CD8-positive, alpha-beta memory T cell (primary cell): ENCODE measurements at regions not wholly inside any gene's neighbourhood (a gene's known extent, or its start where the extent isn't known, plus 50 kb on each side); places are given as distances from the start of the nearest gene placed in this dataset.
"Not testable (repeated sequence)": the region's sequence is repeated elsewhere in the genome, so short reads cannot be mapped to it uniquely, and the experiment has no call there.

Experiments used
- CTCF ChIA-PET: fragments of 350-600 bp; sonication (Branson Sonifier 250); formaldehyde crosslinking; loops from one replicate; lab custom pipeline; 2021; ENCODE audit warnings: antibody characterized with exemption; lab: Charles Lee
- POLR2A ChIA-PET: fragments of 350-600 bp; sonication (Branson Sonifier 250); formaldehyde crosslinking; loops from one replicate; lab custom pipeline; 2021; ENCODE audit warnings: antibody characterized with exemption; lab: Charles Lee
- DNase-seq, 5 donors: peaks; one replicate each; pipeline versions ENCODE4 v3.0.0 to v3.0.0-alpha.2; 2020 to 2022; ENCODE audit warnings: mixed read lengths in 1 of 5
- H3K27ac ChIP-seq: one replicate; pipeline ENCODE4 v1.7.0; 2013; ENCODE audit warnings: low read depth, mild to moderate bottlenecking, low read length, moderate library complexity
- H3K27me3 ChIP-seq: 2 replicates; pipeline ENCODE4 v1.7.0; 2013; ENCODE audit warnings: low read length, mild to moderate bottlenecking; ENCODE audit not compliant: insufficient read depth, poor library complexity, severe bottlenecking
- H3K36me3 ChIP-seq: 2 replicates; pipeline ENCODE4 v1.7.0; 2013; ENCODE audit warnings: mild to moderate bottlenecking, low read length, moderate library complexity; ENCODE audit not compliant: insufficient read depth
- H3K4me1 ChIP-seq: 2 replicates; pipeline ENCODE4 v1.7.0; 2013; ENCODE audit warnings: mild to moderate bottlenecking, low read length, moderate library complexity; ENCODE audit not compliant: insufficient read depth
- H3K4me3 ChIP-seq: 2 replicates; pipeline ENCODE4 v1.7.0; 2013; ENCODE audit warnings: mild to moderate bottlenecking, low read length
- H3K9me3 ChIP-seq: 2 replicates; pipeline ENCODE4 v1.7.0; 2013; ENCODE audit warnings: mild to moderate bottlenecking, low read length
- H3K27ac Mint-ChIP-seq, 8 donors: one replicate each; pipeline ENCODE4 v1.8.0; 2020 to 2021; ENCODE audit warnings: mixed read lengths in 8 of 8, mild to moderate bottlenecking in 6 of 8, inconsistent platforms in 3 of 8, moderate library complexity in 3 of 8
- H3K27me3 Mint-ChIP-seq, 2 donors: one replicate each; pipeline ENCODE4 v1.8.0; 2020 to 2021; ENCODE audit warnings: mixed read lengths in 2 of 2, mild to moderate bottlenecking in 1 of 2, moderate library complexity in 1 of 2
- H3K36me3 Mint-ChIP-seq, 3 donors: one replicate each; pipeline ENCODE4 v1.8.0; 2020 to 2021; ENCODE audit warnings: mixed read lengths in 3 of 3, inconsistent platforms in 1 of 3, mild to moderate bottlenecking in 1 of 3
- H3K4me1 Mint-ChIP-seq, 3 donors: one replicate each; pipeline ENCODE4 v1.8.0; 2020 to 2021; ENCODE audit warnings: mixed read lengths in 3 of 3, inconsistent platforms in 1 of 3, mild to moderate bottlenecking in 1 of 3
- H3K4me3 Mint-ChIP-seq, 7 donors: one replicate each; pipeline ENCODE4 v1.8.0; 2020 to 2021; ENCODE audit warnings: mixed read lengths in 7 of 7, mild to moderate bottlenecking in 6 of 7, moderate library complexity in 4 of 7, inconsistent platforms in 2 of 7
- H3K9me3 Mint-ChIP-seq, 5 donors: one replicate each; pipeline ENCODE4 v1.8.0; 2020 to 2022; ENCODE audit warnings: mixed read lengths in 5 of 5, mild to moderate bottlenecking in 3 of 5, moderate library complexity in 2 of 5, inconsistent platforms in 1 of 5

DNA sequence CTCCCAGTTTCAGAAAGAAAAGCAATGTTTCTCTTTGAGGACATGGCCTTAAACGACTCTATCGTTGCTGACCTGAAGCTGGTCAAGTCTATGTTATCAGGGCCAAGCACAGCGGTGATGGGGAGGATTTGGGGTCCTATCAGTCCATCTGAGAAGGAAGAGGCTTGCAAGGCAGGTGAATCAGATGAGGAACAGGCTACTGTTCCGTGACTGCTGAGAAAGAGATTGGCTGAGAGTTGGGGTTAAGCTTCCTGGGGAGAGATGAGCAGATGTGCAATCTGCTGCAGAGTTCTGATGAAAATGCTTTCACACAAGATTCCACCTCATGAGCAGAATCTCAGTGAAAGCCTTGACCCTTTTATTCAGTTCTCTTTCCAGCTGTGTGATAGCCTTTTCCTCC is 168.3 kb upstream of the STMND1 start:
- peaks cover 5 to 49% of the 10 kb centered on the region in 2 donors for H3K27me3 Mint-ChIP-seq
- H3K27ac Mint-ChIP-seq, result no peak overlapping the region
- Histone ChIP-seq H3K27ac (no peak overlapping the region), H3K27me3 (no peaks in the 10 kb centered on the region), H3K4me3 (no peak overlapping the region), H3K4me1 (no peaks in the 10 kb centered on the region), H3K9me3 (no peaks in the 10 kb centered on the region), H3K36me3 (no peaks in the 10 kb centered on the region)
- H3K36me3 Mint-ChIP-seq, result peaks cover 0 to 3% (median 0%) of the 10 kb centered on the region in 3 donors
- ChIA-PET CTCF (no interaction called here), POLR2A (no interaction called here)
- no peak for DNase-seq
- H3K4me3 Mint-ChIP-seq, result no peak overlapping the region
- H3K4me1 Mint-ChIP-seq, result no peaks in the 10 kb centered on the region
- peaks cover 0 to 3% (median 0%) of the 10 kb centered on the region in 5 donors for H3K9me3 Mint-ChIP-seq

DNA sequence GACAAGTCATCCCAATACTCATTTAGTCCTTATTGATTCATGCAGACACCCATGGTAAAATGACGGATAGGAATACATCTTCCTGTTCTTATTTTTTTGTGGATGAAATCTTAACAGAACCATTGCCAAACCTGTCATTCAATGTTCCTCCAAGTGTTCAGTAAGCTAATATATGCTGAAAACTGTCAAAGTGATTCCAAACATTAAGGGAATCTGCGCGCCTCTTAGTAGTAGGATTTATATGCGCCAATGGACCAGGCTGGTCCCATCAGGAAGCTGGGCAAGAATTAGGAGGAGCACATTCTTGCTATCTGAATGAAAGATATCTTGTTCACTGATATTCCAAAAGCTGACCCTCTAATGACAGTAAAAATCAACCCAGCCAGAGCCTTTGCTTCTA is 168.9 kb upstream of the STMND1 start:
- ChIA-PET CTCF (no interaction called here), POLR2A (no interaction called here)
- Mint-ChIP-seq H3K27me3 (peaks cover 5 to 48% of the 10 kb centered on the region in 2 donors), H3K36me3 (peaks cover 0 to 3% (median 0%) of the 10 kb centered on the region in 3 donors), H3K9me3 (peaks cover 0 to 3% (median 0%) of the 10 kb centered on the region in 5 donors), H3K27ac (no peak overlapping the region), H3K4me3 (no peak overlapping the region), H3K4me1 (no peaks in the 10 kb centered on the region)
- Histone ChIP-seq H3K27me3 (no peaks in the 10 kb centered on the region), H3K4me3 (no peak overlapping the region), H3K9me3 (no peaks in the 10 kb centered on the region), H3K36me3 (no peaks in the 10 kb centered on the region), H3K4me1 (no peaks in the 10 kb centered on the region), H3K27ac (no peak overlapping the region)
- DNase-seq, result no peak

DNA sequence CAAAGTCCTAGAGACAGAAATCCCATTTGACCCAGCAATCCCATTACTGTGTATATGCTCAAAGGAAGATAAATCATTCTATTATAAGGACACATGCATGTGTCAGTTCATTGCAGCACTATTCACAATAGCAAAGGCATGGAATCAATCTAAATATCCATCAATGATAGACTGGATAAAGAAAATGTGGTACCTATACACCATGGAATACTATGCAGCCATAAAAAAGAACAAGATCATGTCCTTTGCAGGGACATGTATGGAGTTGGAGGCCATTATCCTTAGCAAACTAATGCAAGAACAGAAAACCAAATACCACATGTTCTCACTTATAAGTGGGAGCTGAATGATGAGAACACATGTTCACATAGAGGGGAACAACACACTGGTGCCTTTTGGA is 169.8 kb upstream of the ATXN1 start:
- H3K4me3 Mint-ChIP-seq, H3K36me3 ChIP-seq, H3K4me1 ChIP-seq, H3K27ac ChIP-seq, H3K9me3 Mint-ChIP-seq, DNase-seq, CTCF ChIA-PET, POLR2A ChIA-PET, H3K36me3 Mint-ChIP-seq, H3K9me3 ChIP-seq, H3K27ac Mint-ChIP-seq, H3K27me3 ChIP-seq, H3K4me3 ChIP-seq, H3K4me1 Mint-ChIP-seq: not testable (repeated sequence)
- peaks cover 3 to 40% of the 10 kb centered on the region in 2 donors for H3K27me3 Mint-ChIP-seq

DNA sequence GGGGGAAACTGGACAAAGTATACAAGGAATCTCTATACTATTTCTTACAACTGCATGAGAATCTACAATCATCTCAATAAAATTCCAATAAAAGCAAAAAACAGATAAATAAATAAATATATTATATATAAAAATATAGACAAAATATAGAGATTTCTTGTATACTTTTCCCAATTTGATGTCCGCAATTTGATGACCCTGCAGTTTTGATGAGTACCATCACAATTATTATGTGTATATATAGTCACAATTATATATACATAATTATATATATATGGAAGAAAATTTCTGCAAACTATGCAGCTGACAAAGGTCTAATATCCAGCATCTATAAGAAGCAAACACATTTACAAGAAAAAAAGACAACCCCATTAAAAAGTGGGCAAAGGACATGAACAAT is 169.2 kb upstream of the ATXN1 start:
- Histone ChIP-seq H3K9me3 (no peaks in the 10 kb centered on the region), H3K36me3 (no peaks in the 10 kb centered on the region), H3K27me3 (no peaks in the 10 kb centered on the region), H3K4me1 (no peaks in the 10 kb centered on the region), H3K27ac (no peak overlapping the region), H3K4me3 (no peak overlapping the region)
- peaks cover 2 to 40% of the 10 kb centered on the region in 2 donors for H3K27me3 Mint-ChIP-seq
- no peak for DNase-seq
- H3K36me3 Mint-ChIP-seq, result peaks cover 0 to 3% (median 0%) of the 10 kb centered on the region in 3 donors
- peaks cover 0 to 3% (median 0%) of the 10 kb centered on the region in 5 donors for H3K9me3 Mint-ChIP-seq
- no peak overlapping the region for H3K27ac Mint-ChIP-seq
- ChIA-PET CTCF (no interaction called here), POLR2A (no interaction called here)
- H3K4me1 Mint-ChIP-seq, result no peaks in the 10 kb centered on the region
- no peak overlapping the region for H3K4me3 Mint-ChIP-seq

DNA sequence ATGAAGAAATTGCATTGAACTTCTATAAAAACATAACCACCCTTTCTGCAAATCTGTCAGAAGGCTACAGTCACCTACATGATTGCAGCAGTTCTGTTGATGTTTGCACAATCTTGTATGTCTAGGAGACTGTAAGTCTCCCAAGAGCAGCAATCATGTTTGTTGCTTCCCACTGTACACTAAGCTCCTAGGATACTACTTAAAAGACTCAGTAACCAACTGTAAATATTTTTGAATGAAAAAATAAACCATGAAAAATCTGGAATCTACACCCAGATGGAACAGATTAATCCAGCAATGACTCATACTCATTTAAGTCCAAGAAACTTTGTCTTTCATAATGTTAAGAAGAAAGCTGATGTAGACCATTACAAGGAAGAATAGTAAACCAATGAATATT is 168.5 kb upstream of the ATXN1 start:
- Mint-ChIP-seq H3K4me1 (no peaks in the 10 kb centered on the region), H3K27ac (no peak overlapping the region), H3K9me3 (peaks cover 0 to 3% (median 0%) of the 10 kb centered on the region in 5 donors), H3K27me3 (peaks cover 2 to 39% of the 10 kb centered on the region in 2 donors), H3K4me3 (no peak overlapping the region), H3K36me3 (peaks cover 0 to 3% (median 0%) of the 10 kb centered on the region in 3 donors)
- no peaks in the 10 kb centered on the region for H3K9me3 ChIP-seq
- no peaks in the 10 kb centered on the region for H3K36me3 ChIP-seq
- no peaks in the 10 kb centered on the region for H3K4me1 ChIP-seq
- no peak for DNase-seq
- POLR2A ChIA-PET, result no interaction called here
- no peak overlapping the region for H3K4me3 ChIP-seq
- no peaks in the 10 kb centered on the region for H3K27me3 ChIP-seq
- H3K27ac ChIP-seq, result no peak overlapping the region
- CTCF ChIA-PET, result no interaction called here

DNA sequence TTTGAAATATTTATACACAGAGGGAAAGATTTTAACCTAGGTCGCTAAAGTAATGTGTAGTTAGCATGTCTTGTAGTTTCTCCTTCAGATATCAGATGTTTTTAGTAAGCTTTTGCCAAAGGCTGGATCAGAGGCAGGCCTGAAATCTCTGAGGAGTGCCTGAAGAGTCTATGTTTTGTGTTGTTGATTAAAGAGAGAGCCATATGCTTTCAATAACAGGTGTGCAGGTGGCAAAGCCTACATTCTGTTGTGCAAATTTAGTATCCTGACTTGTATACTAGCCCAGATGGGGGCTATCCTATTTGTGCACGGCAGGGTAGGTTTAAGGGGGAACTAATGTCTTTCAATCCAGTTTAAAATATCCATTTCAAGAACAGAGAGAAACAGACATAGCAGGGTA is 167.1 kb upstream of the ATXN1 start:
- Mint-ChIP-seq H3K27ac (no peak overlapping the region), H3K36me3 (peaks cover 0 to 3% (median 0%) of the 10 kb centered on the region in 3 donors), H3K9me3 (peaks cover 0 to 3% (median 0%) of the 10 kb centered on the region in 5 donors), H3K27me3 (peaks cover 2 to 32% of the 10 kb centered on the region in 2 donors), H3K4me3 (no peak overlapping the region), H3K4me1 (no peaks in the 10 kb centered on the region)
- DNase-seq, result no peak
- ChIA-PET CTCF (no interaction called here), POLR2A (no interaction called here)
- no peaks in the 10 kb centered on the region for H3K27me3 ChIP-seq
- H3K9me3 ChIP-seq, result no peaks in the 10 kb centered on the region
- H3K36me3 ChIP-seq, result no peaks in the 10 kb centered on the region
- H3K4me1 ChIP-seq, result no peaks in the 10 kb centered on the region
- H3K27ac ChIP-seq, result no peak overlapping the region
- no peak overlapping the region for H3K4me3 ChIP-seq

DNA sequence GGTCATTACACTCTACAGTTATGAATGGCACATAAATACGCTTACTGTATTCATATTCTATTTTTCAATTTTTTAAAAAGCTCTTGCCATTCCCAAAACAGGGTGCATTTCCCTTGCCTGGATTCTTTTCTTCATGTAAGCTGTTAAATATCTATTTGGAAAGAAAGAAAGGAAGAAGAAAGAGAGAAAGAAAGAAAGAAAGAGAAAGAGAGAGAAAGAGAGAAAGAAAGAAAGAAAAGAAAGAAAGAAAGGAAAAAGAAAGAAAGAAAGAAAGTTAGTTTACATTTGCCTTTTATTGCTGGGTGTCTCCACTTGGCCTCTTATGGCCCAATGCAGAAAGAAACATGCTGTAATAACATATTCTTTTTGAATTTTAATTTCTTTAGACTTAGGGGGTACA is 165.9 kb upstream of the ATXN1 start:
- H3K36me3 ChIP-seq, result no peaks in the 10 kb centered on the region
- ChIA-PET CTCF (no interaction called here), POLR2A (no interaction called here)
- H3K27me3 Mint-ChIP-seq, result peaks cover 7 to 26% of the 10 kb centered on the region in 2 donors
- no peak overlapping the region for H3K27ac Mint-ChIP-seq
- H3K27ac ChIP-seq, result no peak overlapping the region
- no peaks in the 10 kb centered on the region for H3K4me1 Mint-ChIP-seq
- no peak overlapping the region for H3K4me3 Mint-ChIP-seq
- no peak for DNase-seq
- no peaks in the 10 kb centered on the region for H3K27me3 ChIP-seq
- H3K9me3 Mint-ChIP-seq, result peaks cover 0 to 3% (median 0%) of the 10 kb centered on the region in 5 donors
- H3K36me3 Mint-ChIP-seq, result peaks cover 0 to 3% (median 0%) of the 10 kb centered on the region in 3 donors
- H3K9me3 ChIP-seq, result no peaks in the 10 kb centered on the region
- no peaks in the 10 kb centered on the region for H3K4me1 ChIP-seq
- H3K4me3 ChIP-seq, result no peak overlapping the region

DNA sequence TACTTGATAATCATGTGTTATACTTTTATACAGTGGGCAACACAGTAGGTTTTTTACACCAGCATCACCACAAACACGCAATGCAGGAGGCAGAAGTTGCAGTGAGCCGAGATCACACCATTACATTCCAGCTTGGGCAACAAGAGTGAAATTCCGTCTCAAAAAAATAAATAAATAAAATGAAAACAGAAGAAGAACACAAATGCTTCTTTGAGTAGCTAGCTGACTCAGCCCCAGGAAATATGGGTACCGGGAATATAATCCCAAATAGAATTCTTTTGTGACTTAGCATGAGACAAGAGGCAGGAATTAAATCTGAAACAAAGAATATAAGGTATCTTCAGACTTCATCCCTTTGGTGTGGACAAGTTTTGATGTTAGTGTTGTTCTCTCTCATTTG is 164.2 kb upstream of the ATXN1 start:
- no peaks in the 10 kb centered on the region for H3K4me1 Mint-ChIP-seq
- no peaks in the 10 kb centered on the region for H3K36me3 Mint-ChIP-seq
- H3K27me3 Mint-ChIP-seq, result peaks cover 8 to 22% of the 10 kb centered on the region in 2 donors
- no peaks in the 10 kb centered on the region for H3K4me1 ChIP-seq
- POLR2A ChIA-PET, result no interaction called here
- H3K27ac ChIP-seq, result no peak overlapping the region
- no peaks in the 10 kb centered on the region for H3K36me3 ChIP-seq
- CTCF ChIA-PET, result no interaction called here
- H3K4me3 Mint-ChIP-seq, result no peak overlapping the region
- no peak overlapping the region for H3K27ac Mint-ChIP-seq
- no peaks in the 10 kb centered on the region for H3K9me3 Mint-ChIP-seq
- H3K9me3 ChIP-seq, result no peaks in the 10 kb centered on the region
- no peak overlapping the region for H3K4me3 ChIP-seq
- no peak for DNase-seq
- H3K27me3 ChIP-seq, result no peaks in the 10 kb centered on the region

DNA sequence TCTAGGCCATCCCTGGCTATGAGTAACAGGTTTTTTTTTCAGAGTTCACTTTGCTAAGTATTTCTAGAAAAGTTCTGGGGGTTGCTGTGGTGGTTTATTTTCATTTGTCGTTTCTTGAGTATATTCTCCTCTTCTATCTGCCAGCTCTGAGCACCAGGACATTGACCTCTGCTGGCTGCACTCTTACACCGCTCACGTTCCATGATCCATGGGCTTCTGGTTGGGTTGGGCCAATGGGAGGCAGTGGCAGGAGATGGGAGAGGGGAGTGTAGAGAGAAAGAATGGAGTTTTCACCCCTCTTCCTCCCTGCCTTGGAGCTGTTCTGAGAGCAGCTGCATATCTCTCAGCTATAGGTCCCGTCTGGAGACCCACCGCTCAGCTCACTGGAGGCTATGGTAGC is 161.0 kb upstream of the ATXN1 start:
- Histone ChIP-seq H3K27me3 (no peaks in the 10 kb centered on the region), H3K27ac (no peak overlapping the region), H3K4me1 (no peaks in the 10 kb centered on the region), H3K4me3 (no peak overlapping the region), H3K36me3 (no peaks in the 10 kb centered on the region), H3K9me3 (no peaks in the 10 kb centered on the region)
- DNase-seq, result no peak
- no peak overlapping the region for H3K27ac Mint-ChIP-seq
- H3K4me1 Mint-ChIP-seq, result no peaks in the 10 kb centered on the region
- no peaks in the 10 kb centered on the region for H3K36me3 Mint-ChIP-seq
- no peak overlapping the region for H3K4me3 Mint-ChIP-seq
- H3K9me3 Mint-ChIP-seq, result no peaks in the 10 kb centered on the region
- peaks cover 6 to 25% of the 10 kb centered on the region in 2 donors for H3K27me3 Mint-ChIP-seq
- CTCF ChIA-PET, result no interaction called here
- POLR2A ChIA-PET, result no interaction called here
